Germinal center (tissue), 1 donor: ENCODE measurements at regions not wholly inside any gene's neighbourhood (a gene's known extent, or its start where the extent isn't known, plus 50 kb on each side); places are given as distances from the start of the nearest gene placed in this dataset.
"Not testable (repeated sequence)": the region's sequence is repeated elsewhere in the genome, so short reads cannot be mapped to it uniquely, and the experiment has no call there.

ENCODE experiments used
- DNase-seq: peaks from one replicate; pipeline ENCODE4 v3.0.0; 2012; ENCODE audit warnings: mixed read lengths, low spot score

DNA sequence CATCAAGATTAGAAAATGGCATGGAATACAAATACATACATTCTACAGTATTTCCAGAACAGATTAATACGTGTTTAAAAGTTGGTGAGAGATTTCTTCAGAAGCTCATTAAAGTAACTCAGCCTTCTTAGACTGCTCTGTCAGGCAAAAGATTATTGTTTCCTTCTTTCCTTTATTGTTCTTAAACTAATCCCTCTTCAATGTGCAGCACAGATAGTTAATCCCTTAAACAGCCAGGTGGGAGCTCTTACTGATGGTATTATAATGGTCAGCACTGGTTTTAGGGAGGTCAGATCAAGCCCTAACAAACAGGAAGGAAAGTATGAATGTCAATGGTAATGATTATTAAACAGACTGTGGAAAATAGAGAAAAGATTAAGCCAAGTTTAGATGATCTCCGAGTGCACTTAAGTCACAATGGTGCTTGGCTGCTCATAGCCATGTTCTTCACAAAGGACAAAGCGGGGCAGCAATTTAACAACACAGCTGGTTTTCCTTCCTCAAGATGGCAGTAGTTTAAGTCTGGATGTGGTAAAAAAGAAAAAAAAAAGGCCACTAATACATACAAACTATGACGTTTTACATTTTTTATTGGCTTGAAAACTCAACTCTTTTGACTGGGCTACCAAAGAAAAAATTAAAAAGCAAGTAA lies 992.6 kb downstream of the PCDH9 start:
- no peak for DNase-seq

DNA sequence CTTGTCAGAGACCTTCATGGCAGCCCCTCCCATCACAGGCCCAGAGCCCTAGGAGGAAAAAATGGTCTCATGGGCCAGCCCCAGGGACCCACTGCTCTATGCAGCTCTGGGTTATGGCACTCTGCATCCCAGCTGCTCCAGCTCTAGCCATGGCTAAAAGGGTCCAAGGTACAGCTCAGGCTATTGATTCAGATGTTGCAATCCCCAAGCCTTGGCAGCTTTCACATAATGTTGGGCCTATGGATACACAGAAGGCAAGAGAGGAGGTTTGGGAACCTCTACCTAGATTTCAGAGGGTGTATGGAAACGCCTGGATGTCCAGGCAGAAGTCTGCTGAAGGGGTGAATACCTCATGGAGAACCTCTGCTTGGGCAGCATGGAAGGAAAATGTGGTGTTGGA lies 996.0 kb downstream of the PCDH9 start:
- no peak for DNase-seq

DNA sequence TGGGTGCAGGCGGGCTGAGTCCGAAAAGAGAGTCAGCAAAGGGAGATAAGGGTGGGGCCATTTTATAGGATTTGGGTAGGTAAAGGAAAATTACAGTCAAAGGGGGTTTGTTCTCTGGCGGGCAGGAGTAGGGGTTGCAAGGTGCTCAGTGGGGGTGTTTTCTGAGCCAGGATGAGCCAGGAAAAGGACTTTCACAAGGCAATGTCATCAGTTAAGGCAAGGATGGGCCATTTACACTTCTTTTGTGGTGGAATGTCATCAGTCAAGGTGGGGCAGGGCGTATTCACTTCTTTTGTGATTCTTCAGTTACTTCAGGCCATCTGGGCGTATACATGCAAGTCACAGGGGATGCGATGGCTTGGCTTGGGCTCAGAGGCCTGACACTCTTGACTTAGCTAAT lies 998.2 kb downstream of the PCDH9 start:
- not testable (repeated sequence) for DNase-seq

DNA sequence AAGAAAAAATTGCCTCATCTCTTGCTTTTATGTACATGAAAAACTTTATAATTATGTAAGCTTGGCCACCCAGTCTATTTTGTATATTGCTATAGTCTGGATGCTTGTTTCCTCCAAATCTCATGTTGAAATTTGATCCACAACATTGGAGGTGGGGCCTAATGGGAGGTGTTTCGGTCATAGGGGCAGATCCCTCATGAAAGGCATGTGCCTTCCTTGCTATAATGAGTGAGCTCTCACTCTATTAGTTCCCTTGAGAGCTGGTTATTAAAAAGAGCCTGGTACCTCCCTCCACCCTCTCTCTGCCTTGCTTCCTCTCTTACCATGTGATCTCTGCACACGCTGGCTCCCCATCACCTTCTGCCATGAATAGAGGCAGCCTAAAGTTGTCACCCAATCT lies 1005.1 kb downstream of the PCDH9 start:
- no peak for DNase-seq

DNA sequence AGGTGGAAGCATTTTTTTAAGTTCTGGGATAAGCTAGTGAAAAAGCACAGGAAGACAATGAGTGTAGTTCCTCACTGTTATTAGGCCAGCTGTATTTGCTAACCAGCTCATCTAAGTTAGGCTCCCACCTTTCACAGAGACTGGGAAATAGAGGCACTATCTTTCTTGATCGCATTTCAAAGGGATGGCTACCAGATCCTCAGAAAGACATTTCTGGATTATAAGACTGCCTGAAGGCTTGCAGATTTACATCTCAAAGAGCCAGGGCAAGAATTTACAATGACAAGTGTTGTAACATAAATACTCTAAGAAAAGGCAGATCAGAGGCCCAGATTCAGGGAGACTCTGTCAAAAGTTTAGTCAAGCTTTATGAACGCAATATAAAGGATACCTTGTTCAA lies 1005.5 kb downstream of the PCDH9 start:
- DNase-seq: no peak

DNA sequence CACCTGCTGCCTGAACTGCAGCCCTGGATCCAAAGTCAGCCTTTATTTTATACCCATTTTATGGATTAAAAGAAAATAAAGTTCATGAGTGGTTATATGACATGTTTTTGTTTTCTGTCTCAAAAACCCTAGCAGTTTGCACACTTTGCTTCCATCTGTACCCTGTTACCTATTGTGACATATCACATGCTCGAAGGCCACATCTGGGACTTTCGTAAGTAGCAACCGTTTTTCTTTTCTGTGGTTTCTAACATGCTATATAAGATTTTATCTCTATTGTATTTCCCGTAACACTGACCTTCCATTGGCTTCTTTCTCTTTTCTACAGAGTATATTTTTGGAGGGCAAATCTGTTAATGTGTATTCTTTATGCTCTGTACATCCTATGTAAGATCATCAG lies 1007.2 kb downstream of the PCDH9 start:
- DNase-seq: no peak

DNA sequence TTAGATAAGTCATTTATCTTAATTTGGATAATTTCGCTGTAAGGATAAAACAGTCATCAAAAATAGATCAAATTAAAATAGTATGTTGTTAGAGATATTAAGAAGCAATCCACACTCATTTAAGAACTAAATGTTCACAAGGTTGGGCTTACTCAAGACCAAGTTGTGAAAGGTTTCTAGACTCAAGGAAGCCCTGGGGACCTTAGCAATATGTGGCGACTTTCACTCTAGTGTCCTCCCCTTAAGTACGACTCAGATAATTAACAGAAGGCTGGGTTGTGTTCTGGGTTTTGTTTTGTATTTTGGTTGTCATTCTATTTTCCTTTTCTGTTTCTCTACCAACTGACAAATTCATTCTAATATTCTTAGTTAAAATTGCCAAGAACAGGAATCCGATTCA lies 1008.0 kb downstream of the PCDH9 start:
- no peak for DNase-seq

DNA sequence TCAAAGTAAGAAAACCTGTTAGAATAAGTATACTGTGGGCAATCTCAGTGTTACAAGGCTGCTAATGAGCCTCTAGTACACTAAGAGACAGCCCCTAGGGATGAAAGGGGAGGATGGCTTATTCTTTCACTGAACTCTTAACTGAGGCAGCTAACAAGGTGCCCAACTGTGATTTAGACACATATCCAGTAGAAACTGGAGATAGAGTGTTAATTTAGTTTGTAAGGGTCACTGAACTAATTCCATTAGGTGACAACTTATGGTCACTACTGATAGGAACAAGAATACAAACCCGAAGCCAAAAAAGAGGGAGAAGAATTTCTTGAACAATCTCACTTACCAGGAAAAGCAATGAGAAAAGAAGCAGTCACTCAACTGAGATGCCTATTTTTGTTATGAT lies 1010.6 kb downstream of the PCDH9 start:
- DNase-seq: no peak

DNA sequence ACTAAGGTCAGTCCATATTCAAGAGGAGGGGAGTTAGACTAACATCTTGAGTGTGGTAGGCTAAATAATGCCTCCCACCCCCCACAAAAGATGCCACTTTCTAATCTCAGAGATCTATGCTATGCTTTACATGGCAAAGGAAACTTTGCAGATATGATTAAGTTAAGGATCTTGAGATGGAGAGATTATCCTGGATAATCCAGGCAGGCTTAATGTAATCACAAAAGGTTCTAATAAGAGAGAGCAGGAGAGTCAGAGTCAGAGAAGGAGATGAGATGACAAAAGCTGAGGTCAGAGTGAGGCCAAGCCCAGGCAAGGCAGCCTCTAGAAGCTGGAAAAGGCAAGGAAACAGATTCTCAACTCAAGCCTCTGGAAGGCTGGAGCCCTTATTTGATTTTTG lies 1011.6 kb downstream of the PCDH9 start:
- no peak for DNase-seq

DNA sequence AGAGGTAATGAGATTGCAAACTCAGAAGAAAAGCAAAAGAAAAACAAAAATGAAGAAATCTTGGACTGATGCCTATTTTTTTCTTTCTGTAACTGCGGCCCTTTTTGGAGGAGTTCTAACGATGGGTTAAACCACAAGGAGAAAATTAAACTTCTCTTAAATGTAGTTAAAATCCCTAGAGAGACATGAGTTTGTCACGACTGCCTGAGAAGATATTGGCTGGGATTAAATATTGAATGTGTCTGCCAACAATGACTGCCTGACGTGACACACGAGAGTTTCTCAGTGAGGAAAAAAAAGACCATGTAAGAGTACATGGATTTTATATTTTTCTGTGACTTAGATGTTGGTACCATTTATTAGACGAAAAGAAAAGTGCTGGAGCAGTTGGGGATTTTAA lies 1013.4 kb downstream of the PCDH9 start:
- DNase-seq: no peak

DNA sequence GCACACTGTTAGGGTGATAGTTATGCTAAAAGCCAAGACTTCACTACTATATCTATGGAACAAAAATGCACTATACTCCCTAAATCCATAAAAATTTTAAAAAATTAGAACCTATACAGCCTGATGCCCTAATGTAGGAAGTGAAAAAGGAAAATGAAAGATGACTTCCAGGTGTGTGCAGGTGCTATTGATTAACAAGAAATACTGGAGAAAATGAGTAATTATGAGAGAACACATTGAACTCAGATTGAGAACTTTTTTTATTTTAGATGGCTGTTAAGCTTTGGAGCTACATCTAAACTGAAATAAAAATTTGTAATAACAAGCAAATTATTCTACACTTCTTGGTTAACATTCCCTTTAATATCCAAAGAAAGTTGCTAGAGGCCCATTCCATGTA lies 1015.7 kb downstream of the PCDH9 start:
- DNase-seq: no peak

DNA sequence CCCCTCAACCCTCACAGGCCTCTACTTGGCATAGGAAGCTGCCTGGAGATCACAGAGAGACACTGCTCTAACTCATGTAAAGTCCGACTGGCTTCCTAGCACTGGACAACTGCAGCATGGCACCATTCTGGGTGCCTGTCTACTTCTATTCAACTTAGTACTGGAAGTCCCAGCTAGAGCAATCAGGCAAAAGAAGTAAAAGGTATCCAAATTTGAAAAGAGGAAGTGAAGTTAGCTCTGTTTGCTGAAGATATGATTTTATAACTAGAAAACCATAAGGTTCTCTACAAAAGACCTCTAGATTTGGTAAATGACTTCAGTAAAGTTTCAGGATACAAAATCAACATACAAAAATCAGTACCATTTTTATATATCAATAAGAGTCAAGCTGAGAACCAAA lies 1017.6 kb downstream of the PCDH9 start:
- no peak for DNase-seq

DNA sequence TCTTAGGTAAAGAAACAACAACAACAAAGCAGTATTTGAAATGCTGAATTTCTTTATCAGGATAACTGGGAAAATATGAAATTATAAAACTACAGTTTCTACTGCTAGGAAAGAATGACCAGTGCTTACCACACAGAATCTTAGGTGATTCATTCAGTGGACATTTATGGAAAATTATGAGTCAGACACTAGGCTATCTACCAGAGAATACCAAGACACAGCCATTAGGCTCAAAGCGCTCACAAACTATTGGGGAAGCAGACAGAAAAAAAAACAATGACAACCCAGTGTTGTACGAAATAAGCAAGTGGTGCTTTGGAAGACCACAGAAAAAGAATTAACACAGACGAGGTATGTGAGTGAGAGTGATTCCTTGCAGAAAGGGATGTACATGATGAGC lies 1019.5 kb downstream of the PCDH9 start:
- no peak for DNase-seq

DNA sequence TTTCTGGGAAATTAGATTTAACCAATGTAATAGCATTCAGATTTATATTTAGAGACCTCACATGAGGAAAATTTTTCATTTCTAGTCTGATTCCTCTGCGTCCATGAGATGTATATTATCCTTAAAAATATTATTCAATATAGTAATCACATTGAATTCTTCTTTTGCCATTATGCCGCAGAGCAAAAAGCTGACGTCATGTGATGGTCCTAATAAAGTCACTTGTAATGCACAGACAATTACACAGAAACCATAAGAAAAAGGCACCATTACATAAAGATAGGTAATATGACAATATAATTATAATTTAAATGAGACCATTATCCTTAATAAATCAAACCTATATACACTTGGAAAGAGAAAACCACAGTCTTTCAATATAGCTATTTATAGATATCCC lies 1021.5 kb downstream of the PCDH9 start:
- no peak for DNase-seq

DNA sequence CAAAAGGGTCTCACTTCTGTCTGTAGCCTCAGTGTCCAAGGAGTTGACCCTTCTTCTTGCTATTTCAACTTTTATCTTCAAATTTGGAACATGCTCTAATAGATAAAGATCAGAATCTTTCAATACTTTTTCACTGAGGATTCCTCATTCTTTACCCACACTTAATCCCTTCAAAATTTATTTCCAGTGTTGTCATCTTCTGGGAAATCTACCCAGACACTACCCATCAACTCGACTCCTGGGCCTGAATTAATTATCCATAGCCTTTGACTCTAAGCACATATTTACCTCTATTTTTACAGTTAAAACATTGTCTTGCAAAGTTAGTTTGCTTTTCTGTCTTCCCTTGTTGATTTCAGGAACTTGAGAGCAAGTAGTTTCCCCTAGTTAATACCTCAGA lies 1022.5 kb downstream of the PCDH9 start:
- DNase-seq: no peak

DNA sequence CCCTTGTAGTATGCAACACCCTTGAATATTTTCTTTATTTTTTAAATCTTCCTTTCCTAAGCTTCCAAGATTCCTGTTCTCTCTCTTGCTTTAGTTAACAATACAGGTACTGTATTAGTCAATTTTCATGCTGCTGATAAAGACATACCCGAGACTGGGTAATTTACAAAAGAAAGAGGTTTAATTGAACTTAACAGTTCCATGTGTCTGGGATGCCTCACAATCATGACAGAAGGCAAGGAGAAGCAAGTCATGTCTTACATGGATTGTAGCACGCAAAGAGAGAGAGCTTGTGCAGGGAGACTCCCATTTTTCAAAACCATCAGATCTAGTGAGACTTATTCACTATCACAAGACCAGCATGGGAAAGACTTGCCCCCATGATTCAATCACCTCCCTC lies 1024.3 kb downstream of the PCDH9 start:
- DNase-seq: no peak

DNA sequence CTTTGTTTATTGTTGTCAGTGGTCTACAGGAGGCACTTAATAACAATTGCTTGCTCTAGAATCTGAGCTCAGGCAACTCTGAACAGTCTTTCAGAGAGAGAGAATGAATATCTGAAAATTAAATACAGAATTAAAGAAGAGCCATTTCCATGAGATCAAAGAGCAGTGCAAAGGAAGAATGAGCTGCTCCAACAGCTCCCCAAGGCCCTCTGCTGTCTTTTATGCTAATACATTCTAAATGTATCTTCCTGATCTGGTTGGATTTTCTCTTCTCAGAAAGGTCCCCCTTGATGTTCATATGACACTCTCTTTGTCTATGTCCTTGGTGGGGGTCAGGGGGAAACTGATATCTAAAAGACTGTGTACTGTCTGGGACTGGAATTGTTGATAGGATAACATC lies 1029.6 kb downstream of the PCDH9 start:
- no peak for DNase-seq

DNA sequence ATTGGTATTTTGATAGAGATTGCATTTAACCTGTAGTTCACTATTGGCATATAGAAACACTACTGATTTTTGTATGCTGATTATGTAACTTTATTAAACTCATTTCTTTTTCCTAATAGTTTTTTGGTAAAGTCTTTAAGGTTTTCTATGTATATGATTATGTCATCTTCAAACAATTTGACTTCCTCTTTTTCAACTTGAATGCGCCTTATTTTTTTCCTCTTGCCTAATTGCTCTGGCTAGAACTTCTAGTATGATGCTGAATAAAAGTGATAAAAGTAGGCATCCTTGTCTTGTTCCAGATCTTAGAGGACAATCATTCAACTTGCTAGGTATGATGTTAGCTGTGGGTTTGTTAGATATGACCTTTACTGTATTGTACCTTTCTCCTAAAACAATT lies 1034.9 kb downstream of the PCDH9 start:
- no peak for DNase-seq

DNA sequence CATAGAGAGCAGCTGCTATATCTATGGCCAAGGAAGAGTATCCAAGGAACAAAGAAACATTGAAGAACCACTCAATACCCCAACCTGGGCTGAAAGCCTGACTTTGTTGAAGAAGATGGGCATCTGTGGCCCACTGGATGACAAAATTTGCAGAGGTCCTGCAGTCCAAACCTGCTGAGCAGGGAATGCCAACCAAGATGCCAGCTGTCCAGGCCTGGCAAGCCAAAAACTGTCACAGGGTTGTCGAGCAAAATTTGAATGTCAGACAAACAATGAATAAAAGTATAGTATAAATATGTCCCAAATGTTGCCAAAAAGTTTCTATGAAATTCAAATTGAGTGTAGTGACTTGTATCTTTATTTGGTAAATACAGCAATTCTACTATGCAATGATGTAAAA lies 1040.2 kb downstream of the PCDH9 start:
- no peak for DNase-seq

DNA sequence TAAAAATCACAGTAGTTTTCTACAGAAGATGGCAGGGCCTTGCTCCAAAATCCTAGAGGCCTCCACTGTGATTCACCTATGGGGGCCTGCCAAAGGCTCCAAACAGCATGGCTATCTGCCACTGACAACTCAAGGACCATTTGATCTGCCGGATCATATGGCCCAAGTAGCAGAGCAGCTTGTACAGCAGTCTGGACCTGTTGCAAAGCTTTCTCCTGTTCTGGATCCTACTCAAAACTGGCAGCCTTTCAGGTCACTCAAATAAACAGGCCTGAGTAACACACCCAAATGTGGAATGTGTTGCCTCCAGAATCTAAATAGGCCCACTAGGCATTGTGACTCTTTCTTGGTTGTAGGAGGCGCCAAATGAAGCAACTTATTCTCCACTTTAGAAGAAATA lies 1049.3 kb downstream of the PCDH9 start:
- no peak for DNase-seq

DNA sequence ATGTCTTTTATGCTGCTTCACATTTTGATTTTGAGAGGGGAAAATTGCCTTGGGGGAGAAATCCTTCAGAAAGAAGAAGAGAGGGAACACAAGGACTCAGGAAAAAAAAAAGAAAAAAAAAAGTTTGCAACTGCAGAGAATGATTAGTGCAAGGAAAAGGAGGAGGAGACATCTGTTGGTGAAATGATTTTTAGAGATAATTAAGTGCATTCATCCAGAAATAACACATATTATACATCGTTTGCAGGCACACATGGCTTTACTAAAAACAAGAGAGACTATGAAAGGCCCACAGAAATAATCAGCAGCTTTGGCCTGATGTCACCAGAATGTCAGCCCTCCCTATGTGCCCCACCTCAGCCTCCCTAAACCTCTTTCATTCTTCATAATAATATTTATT lies 1058.2 kb downstream of the PCDH9 start:
- DNase-seq: no peak

DNA sequence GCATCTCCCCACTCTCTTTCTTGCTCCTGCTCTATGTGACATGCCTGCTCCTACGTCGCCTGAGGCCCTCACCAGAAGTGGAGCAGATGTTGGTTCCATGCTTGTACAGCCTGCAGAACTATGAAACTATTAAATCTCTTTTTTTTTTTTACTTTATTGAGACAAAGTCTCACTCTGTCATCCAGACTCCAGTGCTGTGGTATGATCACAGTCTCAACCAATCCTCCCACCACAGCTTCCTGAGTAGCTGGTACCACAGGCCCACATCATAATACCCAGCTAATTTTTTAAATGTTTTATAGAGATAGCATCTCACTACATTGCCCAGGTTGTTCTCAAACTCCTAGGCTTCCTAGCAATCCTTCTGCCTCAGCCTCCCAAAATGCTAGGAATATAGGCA lies 1067.7 kb downstream of the PCDH9 start:
- DNase-seq: no peak

DNA sequence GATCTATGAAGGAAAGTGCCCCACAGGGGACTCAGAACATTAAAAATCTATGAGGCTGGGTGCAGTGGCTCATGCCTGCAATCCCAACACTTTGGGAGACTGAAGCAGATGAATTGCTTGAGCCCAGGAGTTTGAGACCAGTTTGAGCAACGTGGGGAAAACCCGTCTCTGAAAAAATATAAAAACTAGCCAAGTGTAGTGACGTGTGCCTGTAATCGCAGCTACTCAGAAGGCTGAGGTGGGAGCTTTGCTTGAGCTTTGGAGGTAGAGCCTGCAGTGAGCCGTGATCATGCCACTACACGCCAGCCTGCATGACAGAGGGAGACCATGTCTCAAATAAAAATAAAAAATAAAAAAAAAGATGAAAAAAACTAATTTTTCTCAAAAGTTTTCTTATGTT lies 1070.6 kb downstream of the PCDH9 start:
- DNase-seq: no peak

DNA sequence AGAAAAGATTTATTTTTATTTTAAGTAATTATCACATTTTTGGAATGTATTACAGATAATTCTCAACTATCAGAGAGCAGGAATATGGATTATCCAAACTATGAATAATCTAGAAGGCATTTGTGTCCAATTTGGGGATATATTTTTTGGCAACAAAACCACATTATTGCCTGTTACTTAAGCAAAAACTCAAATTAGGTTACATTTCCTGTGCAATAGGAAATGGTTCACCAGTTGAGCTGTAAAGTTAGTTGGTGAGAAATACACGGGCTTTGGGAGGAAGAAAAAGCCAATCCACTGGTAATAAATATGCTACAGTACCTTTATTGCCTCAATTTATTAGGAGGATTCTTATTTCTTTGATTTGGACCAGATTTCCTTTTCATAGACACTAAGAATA lies 1075.2 kb downstream of the PCDH9 start:
- DNase-seq: no peak

DNA sequence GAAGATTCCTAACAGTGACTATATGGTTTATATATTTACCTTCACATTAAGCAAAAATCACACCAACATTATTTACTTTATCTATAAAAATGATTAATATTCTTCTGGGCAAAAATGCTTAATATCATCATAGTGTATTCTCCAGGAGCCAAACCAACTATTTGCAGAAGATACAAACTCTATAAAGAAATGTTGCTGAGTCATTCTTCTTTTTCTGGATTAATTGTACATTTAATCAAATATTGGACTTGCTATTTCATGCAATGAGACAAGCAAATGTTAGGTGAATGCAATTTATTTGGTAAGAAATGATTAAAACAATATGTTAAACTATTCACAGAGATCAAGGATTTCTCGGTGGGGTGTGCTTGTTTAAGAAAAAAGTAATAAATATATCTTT lies 1075.8 kb downstream of the PCDH9 start:
- no peak for DNase-seq
